GM18861 (cell line): ENCODE measurements at regions not wholly inside any gene's neighbourhood (a gene's known extent, or its start where the extent isn't known, plus 50 kb on each side); places are given as distances from the start of the nearest gene placed in this dataset.
"Not testable (repeated sequence)": the region's sequence is repeated elsewhere in the genome, so short reads cannot be mapped to it uniquely, and the experiment has no call there.

Experiments used
- ATAC-seq: cut with Tn5 transposase; IDR thresholded peaks from one replicate; pipeline ENCODE4 v1.9.1; 2021; ENCODE audit not compliant: unreplicated experiment

DNA sequence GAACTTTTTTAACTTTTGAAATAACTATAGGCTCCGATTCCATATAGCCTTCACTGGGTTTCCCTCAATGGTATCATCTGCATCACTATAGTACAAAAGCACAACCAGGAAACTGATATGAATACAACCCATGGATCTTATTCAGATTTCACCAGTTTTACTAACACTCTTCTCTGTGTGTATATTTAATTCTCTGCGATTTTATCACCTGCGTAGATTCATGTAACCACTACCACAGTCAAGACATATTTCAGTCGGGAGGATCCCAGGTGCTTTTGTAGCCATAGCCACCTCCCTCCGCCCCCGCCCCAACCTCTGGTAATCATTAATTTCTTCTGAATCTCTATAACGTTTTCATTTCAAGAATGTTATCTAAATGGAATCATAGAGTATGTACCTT lies 82.8 kb upstream of the C7orf33 start:
- no peak for ATAC-seq

GRCh38 chr7:148514236-148514635 lies 76.3 kb upstream of the C7orf33 start:
- ATAC-seq: no peak

GRCh38 chr7:148515237-148515636 lies 75.3 kb upstream of the C7orf33 start:
- no peak for ATAC-seq

DNA sequence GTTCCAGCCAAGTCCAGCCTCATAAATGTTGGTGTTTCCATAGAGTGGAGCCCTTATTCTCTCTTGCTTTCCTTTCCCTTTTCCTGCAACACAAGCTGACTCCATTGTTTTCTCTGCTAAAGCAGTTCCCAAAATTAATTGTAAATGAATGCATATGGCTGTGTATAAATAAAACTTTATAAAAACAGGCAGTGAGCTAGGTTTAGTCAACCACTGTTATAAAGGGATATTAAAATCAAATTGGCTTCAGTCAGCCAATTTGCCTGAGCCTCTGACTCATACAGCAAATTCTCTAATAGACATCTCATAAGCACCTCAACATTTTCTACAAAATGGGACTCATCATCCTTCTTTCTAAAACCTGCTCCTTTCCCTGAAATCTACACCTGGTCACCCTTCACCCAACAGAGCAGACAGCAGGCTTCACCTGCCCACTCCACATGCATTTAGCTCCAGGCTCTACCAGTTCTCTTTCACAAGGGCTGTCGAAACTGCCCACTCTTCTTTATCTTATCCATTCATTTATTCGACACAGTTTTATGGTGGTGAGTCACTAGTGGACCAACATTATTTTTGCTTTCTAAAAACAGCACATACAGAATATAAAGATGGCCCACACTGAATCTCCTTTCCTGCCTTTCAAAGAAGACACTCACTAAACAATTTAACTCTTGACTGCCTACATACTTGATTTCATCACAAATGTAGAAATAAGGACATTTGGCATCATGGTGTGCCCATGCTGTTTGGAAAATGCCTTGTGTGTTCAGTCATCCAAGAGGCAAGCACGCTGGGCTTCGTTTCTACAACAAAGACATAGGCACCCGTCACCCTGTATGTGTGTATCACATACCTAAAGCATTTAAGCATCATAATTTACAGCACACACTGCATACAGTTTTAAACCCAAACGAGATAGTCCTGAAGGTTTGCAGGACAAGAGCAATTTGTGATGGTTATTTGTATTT lies 74.6 kb upstream of the C7orf33 start:
- ATAC-seq: no peak

DNA sequence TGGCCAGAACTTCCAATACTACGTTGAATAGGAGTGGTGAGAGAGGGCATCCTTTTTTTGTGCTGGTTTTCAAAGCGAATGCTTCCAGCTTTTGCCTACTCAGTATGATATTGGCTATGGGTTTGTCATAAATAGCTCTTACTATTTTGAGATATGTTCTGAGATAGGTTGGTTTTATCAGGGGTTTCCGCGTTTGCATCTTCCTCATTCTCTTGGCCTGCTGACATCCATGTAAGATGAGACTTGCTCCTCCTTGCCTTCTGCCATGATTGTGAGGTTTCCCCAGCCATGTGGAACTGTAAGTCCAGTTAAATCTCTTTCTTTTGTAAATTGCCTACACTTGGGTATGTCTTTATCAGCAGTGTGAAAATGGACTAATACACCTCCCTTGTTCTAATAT lies 71.2 kb upstream of the C7orf33 start:
- not testable (repeated sequence) for ATAC-seq

- no peak for ATAC-seq
These were observed 69.3 kb upstream of the C7orf33 start for GRCh38 chr7:148521271-148521670.

GRCh38 chr7:148523550-148523949 lies 67.0 kb upstream of the C7orf33 start:
- no peak for ATAC-seq

DNA sequence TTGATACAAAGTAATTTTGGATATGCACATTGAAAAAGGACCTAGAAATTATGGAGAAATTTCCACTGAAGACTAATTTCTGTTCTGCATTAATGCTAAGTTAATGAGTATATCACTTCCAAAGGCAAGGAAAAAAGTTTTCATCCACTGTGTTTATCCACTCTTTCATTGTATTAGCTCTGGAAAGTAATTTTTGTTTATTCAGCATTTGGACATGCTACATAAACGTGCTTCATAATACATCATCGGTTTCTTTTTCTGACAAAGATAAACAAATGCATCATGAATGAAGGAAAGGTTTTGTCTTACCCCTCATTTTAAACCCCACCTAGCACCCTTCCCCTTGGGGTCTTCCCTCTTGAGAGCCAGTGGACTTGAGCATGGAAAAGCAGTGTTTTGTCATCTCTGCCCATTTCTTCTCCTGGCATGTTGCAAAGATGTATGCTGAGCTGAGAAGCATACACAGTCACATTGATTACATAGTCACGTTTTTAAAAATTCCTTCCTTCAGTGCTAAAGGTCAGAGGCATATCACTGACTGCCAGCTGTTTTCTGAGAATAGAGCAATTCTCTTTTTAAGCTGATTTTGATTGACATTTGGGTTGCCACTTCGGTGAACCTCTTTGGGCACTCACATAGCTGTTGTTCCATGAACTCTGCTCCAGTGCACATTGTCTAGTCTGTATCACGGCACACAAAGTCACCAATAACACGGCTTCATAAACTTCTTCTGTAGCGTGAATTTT lies 65.9 kb upstream of the C7orf33 start:
- ATAC-seq: no peak

DNA sequence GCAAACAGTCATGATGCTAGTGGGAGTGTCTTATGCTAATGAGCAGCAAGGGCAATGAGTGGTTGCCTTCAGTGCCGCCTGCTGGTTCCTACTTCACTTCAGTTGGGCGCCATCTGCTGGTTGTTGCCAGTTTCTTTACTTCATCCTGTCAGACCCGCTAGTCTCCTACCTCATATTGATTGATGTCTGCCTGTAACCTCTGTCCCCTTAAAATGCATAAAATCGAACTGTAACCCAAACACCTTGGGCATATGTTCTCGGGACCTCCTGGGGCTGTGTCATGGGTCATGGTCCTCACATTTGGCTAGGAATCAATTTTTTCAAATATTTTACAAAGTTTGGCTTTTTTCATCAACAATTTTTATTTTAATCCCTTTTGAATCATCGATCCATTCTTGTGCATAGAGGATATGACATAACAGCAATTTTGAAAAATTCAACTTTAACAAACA lies 62.8 kb upstream of the C7orf33 start:
- ATAC-seq: peak; percentile 97

- ATAC-seq: no peak
These were observed 55.3 kb upstream of the C7orf33 start for GRCh38 chr7:148535217-148535616.

- no peak for ATAC-seq
These were observed 53.1 kb upstream of the C7orf33 start for GRCh38 chr7:148537435-148537834.

DNA sequence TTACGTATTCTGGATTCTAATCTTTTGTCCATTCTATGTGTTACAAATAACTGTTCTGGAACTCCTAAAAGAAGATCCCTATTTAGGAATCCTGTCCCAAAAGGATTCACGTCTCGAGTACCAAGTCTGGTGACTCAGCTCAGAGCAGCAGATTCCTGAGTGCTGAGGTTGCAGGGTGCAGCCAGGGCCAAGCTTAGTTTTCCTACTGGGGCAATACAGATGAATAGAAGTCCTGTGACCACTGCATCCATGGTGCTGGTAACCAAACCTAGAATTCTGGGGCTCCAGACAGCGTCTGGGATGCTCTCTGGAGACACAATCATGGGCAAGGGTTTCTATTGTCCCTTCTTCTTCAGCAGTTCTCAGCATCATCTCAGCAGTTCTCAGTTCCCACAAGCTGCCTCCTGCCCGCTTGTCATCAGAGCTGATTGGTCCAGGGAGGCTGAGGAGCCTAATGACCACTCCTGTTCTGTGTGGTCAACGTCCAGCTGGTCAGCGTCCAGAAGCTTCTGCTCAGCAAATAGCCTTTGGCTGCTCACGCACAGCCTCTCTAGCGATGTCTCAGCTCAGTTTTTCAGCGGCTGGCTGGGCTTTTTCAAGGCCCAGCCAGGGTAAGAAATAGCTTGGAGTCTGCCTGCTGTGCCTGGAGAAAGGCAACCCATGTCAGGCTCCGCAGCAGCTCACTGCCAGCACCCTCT lies 50.4 kb upstream of the C7orf33 start:
- ATAC-seq: no peak
